Left ventricle myocardium inferior (tissue), 1 donor: ENCODE measurements at regions not wholly inside any gene's neighbourhood (a gene's known extent, or its start where the extent isn't known, plus 50 kb on each side); places are given as distances from the start of the nearest gene placed in this dataset.

ENCODE experiments used
- DNase-seq: peaks from one replicate; pipeline ENCODE4 v3.0.0-alpha.2; 2020
- H3K27ac ChIP-seq: fragments of 200-600 bp; replicated peaks from 2 replicates; pipeline ENCODE4 v1.8.0; 2021
- H3K27me3 ChIP-seq: fragments of 200-600 bp; 2 replicates; pipeline ENCODE4 v1.8.0; 2021; ENCODE audit warnings: low read depth
- H3K36me3 ChIP-seq: fragments of 200-600 bp; 2 replicates; pipeline ENCODE4 v1.8.0; 2021
- H3K4me1 ChIP-seq: fragments of 200-600 bp; 2 replicates; pipeline ENCODE4 v1.8.0; 2021
- H3K4me3 ChIP-seq: fragments of 200-600 bp; 2 replicates; pipeline ENCODE4 v1.8.0; 2021; ENCODE audit warnings: mild to moderate bottlenecking, moderate library complexity
- H3K9me3 ChIP-seq: fragments of 200-600 bp; replicated peaks from 2 replicates; pipeline ENCODE4 v1.8.0; 2021
- CTCF ChIP-seq: fragments of 200-600 bp; IDR thresholded peaks from 2 replicates; pipeline ENCODE4 v1.8.0; 2021; ENCODE audit warnings: antibody characterized with exemption, mild to moderate bottlenecking, borderline replicate concordance
- intact Hi-C: fragments of 100-400 bp; cut with micrococcal nuclease; formaldehyde crosslinking; loops from one replicate; pipeline ENCODE4 v1.11.0; 2022
- donor health status: DM: no; HTN: yes; CAD: no; lungs with severe emphysema.

GRCh38 chr16:85419503-85420408, 193.4 kb upstream of the GSE1 start:
- peak; percentile 3 for DNase-seq
- Histone ChIP-seq H3K27ac (no peak overlapping the region), H3K4me1 (peaks cover 19% of the 10 kb centered on the region), H3K9me3 (no peaks in the 10 kb centered on the region), H3K27me3 (peaks cover 10% of the 10 kb centered on the region), H3K36me3 (no peaks in the 10 kb centered on the region), H3K4me3 (no peak overlapping the region)
- no peak for TF ChIP-seq CTCF
- intact Hi-C loops: no loop called here

- peaks cover 18% of the 10 kb centered on the region for H3K4me1 ChIP-seq
- peaks cover 10% of the 10 kb centered on the region for H3K27me3 ChIP-seq
- DNase-seq: peak; percentile 47
- peak; percentile 99 for TF ChIP-seq CTCF
- H3K9me3 ChIP-seq: no peaks in the 10 kb centered on the region
- H3K4me3 ChIP-seq: no peak overlapping the region
- no peak overlapping the region for H3K27ac ChIP-seq
- no peaks in the 10 kb centered on the region for H3K36me3 ChIP-seq
- intact Hi-C loops: no loop called here
These were observed 192.4 kb upstream of the GSE1 start for GRCh38 chr16:85420501-85421337.

GRCh38 chr16:85421338-85422195, 191.6 kb upstream of the GSE1 start:
- peak; percentile 13 for DNase-seq
- Histone ChIP-seq H3K27me3 (peaks cover 10% of the 10 kb centered on the region), H3K4me3 (no peak overlapping the region), H3K36me3 (no peaks in the 10 kb centered on the region), H3K4me1 (peaks cover 9% of the 10 kb centered on the region), H3K9me3 (no peaks in the 10 kb centered on the region), H3K27ac (no peak overlapping the region)
- no peak for TF ChIP-seq CTCF
- intact Hi-C loops: no loop called here

GRCh38 chr16:85422196-85422631, 190.9 kb upstream of the GSE1 start:
- Histone ChIP-seq H3K36me3 (no peaks in the 10 kb centered on the region), H3K4me3 (no peak overlapping the region), H3K4me1 (peaks cover 9% of the 10 kb centered on the region), H3K27ac (no peak overlapping the region), H3K9me3 (no peaks in the 10 kb centered on the region), H3K27me3 (peaks cover 10% of the 10 kb centered on the region)
- intact Hi-C loops: no loop called here
- peak; percentile 2 for DNase-seq
- TF ChIP-seq CTCF: no peak
